ENCODE measurements at regions not wholly inside any gene's neighbourhood (a gene's known extent, or its start where the extent isn't known, plus 50 kb on each side); places are given as distances from the start of the nearest gene placed in this dataset.
"Not testable (repeated sequence)": the region's sequence is repeated elsewhere in the genome, so short reads cannot be mapped to it uniquely, and the experiment has no call there.

- 71 to 75% methylated on average over 4 of the region's 4 CpGs for WGBS, 2 donors (ENCODE audit: low coverage in 1 of 2)
- no peak overlapping the region for H3K27ac ChIP-seq
- TF ChIP-seq POLR2AphosphoS5 (IDR thresholded peaks at IDR 0.05) = no peak
- no peak for TF ChIP-seq CTCF (IDR thresholded peaks at IDR 0.05)
- no peak for TF ChIP-seq EP300 (IDR thresholded peaks at IDR 0.05)
- no peak for TF ChIP-seq POLR2A (IDR thresholded peaks at IDR 0.05)
These were observed 234.9 kb upstream of the ACTBL2 start for GRCh38 chr5:57717555-57717954.

GRCh38 chr5:57716661-57717060, 234.1 kb upstream of the ACTBL2 start:
- no peak for ATAC-seq
- Histone ChIP-seq H3K27me3 (no peaks in the 10 kb centered on the region), H3K4me3 (no peak overlapping the region), H3K4me1 (no peaks in the 10 kb centered on the region), H3K27ac (no peak overlapping the region), H3K9me3 (no peaks in the 10 kb centered on the region), H3K36me3 (no peaks in the 10 kb centered on the region)
- TF ChIP-seq POLR2A (IDR thresholded peaks at IDR 0.05) (no peak), EP300 (IDR thresholded peaks at IDR 0.05) (no peak)
- WGBS, 2 donors (ENCODE audit: low coverage in 1 of 2) = 72 to 90% methylated on average over 2 to 3 of the region's 3 CpGs

More at GRCh38 chr5:57717555-57717954, 234.9 kb upstream of the ACTBL2 start:
- H3K4me3 ChIP-seq = no peak overlapping the region
- no peaks in the 10 kb centered on the region for H3K27me3 ChIP-seq
- H3K36me3 ChIP-seq = no peaks in the 10 kb centered on the region
- ATAC-seq = no peak
- H3K4me1 ChIP-seq = no peaks in the 10 kb centered on the region
- H3K9me3 ChIP-seq = no peaks in the 10 kb centered on the region

- 44 to 50% methylated on average over 2 of the region's 2 CpGs for WGBS, 2 donors (ENCODE audit: low coverage in 1 of 2)
- no peak for TF ChIP-seq POLR2A (IDR thresholded peaks at IDR 0.05)
- TF ChIP-seq EP300 (IDR thresholded peaks at IDR 0.05) = no peak
- no peak for TF ChIP-seq CTCF (IDR thresholded peaks at IDR 0.05)
- H3K9me3 ChIP-seq = no peaks in the 10 kb centered on the region
- H3K27me3 ChIP-seq = no peaks in the 10 kb centered on the region
- ATAC-seq = no peak
- no peak overlapping the region for H3K27ac ChIP-seq
- H3K4me3 ChIP-seq = no peak overlapping the region
- H3K36me3 ChIP-seq = no peaks in the 10 kb centered on the region
- no peaks in the 10 kb centered on the region for H3K4me1 ChIP-seq
These were observed 232.7 kb upstream of the ACTBL2 start for GRCh38 chr5:57715296-57715695.

- H3K9me3 ChIP-seq, H3K4me3 ChIP-seq, ATAC-seq, H3K36me3 ChIP-seq, H3K27ac ChIP-seq, H3K27me3 ChIP-seq, H3K4me1 ChIP-seq: not testable (repeated sequence)
- WGBS, 2 donors (ENCODE audit: low coverage in 1 of 2) = 94% methylated on average over 2 of the region's 3 CpGs; no CpG with 5 or more reads in 1 of the 2 donors
These were observed 230.9 kb upstream of the ACTBL2 start for GRCh38 chr5:57713535-57713934.

- Histone ChIP-seq H3K4me3 (no peak overlapping the region), H3K9me3 (no peaks in the 10 kb centered on the region), H3K27ac (no peak overlapping the region), H3K36me3 (no peaks in the 10 kb centered on the region), H3K27me3 (no peaks in the 10 kb centered on the region), H3K4me1 (no peaks in the 10 kb centered on the region)
- TF ChIP-seq POLR2AphosphoS5 (IDR thresholded peaks at IDR 0.05) (no peak), POLR2A (IDR thresholded peaks at IDR 0.05) (no peak), CTCF (IDR thresholded peaks at IDR 0.05) (no peak), EP300 (IDR thresholded peaks at IDR 0.05) (no peak)
- WGBS, 2 donors (ENCODE audit: low coverage in 1 of 2) = 50 to 83% methylated on average over 1 of the region's 1 CpG
- ATAC-seq = no peak
These were observed 229.3 kb upstream of the ACTBL2 start for GRCh38 chr5:57711946-57712345.

- no peaks in the 10 kb centered on the region for H3K4me1 ChIP-seq
- no peaks in the 10 kb centered on the region for H3K36me3 ChIP-seq
- no peak for ATAC-seq
- H3K9me3 ChIP-seq = no peaks in the 10 kb centered on the region
- no peaks in the 10 kb centered on the region for H3K27me3 ChIP-seq
- no peak for TF ChIP-seq POLR2A (IDR thresholded peaks at IDR 0.05)
- no peak for TF ChIP-seq CTCF (IDR thresholded peaks at IDR 0.05)
- TF ChIP-seq POLR2AphosphoS5 (IDR thresholded peaks at IDR 0.05) = no peak
- TF ChIP-seq EP300 (IDR thresholded peaks at IDR 0.05) = no peak
- no peak overlapping the region for H3K27ac ChIP-seq
- no peak overlapping the region for H3K4me3 ChIP-seq
- WGBS, 2 donors (ENCODE audit: low coverage in 1 of 2) = 83 to 91% methylated on average over 2 of the region's 2 CpGs
These were observed 228.9 kb upstream of the ACTBL2 start for GRCh38 chr5:57711471-57711870.
